Omental fat pad (tissue), 3 donors: ENCODE measurements at regions not wholly inside any gene's neighbourhood (a gene's known extent, or its start where the extent isn't known, plus 50 kb on each side); places are given as distances from the start of the nearest gene placed in this dataset.

ENCODE experiments used
- ATAC-seq: fragments of 150-250 bp; one replicate; pipeline ENCODE4 v1.9.1; 2016; ENCODE audit warnings: mild to moderate bottlenecking, moderate library complexity; ENCODE audit not compliant: low FRiP score
- DNase-seq: peaks from one replicate; pipeline ENCODE4 v3.0.0-alpha.2; 2019; ENCODE audit warnings: low spot score
- TF ChIP-seq, protein P1 (sequence below), 3 donors: fragments of 450-650 bp; IDR thresholded peaks; one replicate each; pipeline ENCODE4 v1.5.1; 2016 to 2017; ENCODE audit warnings: antibody characterized with exemption in 3 of 3, mild to moderate bottlenecking in 3 of 3, moderate library complexity in 2 of 3

DNA sequence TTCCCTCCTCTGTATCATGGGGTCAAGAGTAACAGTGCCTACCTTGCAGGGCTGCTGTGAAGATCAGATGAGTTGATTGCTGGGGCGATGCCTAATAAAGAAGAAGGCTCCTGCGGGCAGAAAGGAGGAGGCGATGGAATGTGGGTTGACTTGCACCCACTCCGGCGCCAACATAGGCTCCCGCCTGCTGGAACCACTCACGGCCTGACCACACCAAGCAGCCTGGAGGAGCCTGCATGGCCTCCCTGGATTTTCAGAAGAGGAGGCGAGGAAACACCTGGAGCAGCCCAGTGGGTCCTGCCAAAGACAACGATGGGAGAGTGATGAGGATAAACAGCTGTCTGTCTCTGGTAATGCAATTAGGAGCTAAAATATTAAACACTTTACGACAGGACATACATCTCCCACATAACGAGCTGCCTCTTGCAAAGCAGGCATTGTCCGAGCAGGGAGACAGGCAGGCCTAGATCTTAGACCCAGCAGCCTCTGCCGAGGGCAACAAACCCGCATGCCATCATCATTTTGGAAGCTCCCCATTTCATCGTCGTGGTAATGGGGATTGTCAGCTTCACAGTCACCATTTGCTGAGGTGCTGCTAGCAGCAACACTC, 302.9 kb upstream of the ZMIZ1 start:
- no peak for ATAC-seq
- DNase-seq: peak; percentile 12
- TF ChIP-seq, protein P1, sequence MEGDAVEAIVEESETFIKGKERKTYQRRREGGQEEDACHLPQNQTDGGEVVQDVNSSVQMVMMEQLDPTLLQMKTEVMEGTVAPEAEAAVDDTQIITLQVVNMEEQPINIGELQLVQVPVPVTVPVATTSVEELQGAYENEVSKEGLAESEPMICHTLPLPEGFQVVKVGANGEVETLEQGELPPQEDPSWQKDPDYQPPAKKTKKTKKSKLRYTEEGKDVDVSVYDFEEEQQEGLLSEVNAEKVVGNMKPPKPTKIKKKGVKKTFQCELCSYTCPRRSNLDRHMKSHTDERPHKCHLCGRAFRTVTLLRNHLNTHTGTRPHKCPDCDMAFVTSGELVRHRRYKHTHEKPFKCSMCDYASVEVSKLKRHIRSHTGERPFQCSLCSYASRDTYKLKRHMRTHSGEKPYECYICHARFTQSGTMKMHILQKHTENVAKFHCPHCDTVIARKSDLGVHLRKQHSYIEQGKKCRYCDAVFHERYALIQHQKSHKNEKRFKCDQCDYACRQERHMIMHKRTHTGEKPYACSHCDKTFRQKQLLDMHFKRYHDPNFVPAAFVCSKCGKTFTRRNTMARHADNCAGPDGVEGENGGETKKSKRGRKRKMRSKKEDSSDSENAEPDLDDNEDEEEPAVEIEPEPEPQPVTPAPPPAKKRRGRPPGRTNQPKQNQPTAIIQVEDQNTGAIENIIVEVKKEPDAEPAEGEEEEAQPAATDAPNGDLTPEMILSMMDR (IDR thresholded peaks at IDR 0.05): no peak

DNA sequence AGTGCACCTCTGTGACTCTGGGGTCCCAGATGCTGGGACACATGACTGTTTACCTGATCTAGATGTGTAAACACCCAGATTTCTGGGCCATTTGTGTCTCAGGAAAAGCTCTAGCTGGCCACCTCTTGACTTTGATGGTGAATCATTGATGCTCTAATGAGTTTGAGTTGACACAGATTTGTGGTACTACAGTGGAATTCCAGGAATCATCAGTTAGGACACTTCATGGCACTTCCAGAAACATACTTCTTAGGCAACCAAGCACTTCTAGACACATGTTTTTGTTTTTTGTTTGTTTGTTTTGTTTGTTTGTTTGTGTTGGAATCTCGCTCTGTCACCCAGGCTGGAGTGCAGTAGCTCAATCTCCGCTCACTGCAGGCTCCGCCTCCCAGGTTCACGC, 302.2 kb upstream of the ZMIZ1 start:
- no peak for DNase-seq
- TF ChIP-seq, protein P1 (IDR thresholded peaks at IDR 0.05): no peak

DNA sequence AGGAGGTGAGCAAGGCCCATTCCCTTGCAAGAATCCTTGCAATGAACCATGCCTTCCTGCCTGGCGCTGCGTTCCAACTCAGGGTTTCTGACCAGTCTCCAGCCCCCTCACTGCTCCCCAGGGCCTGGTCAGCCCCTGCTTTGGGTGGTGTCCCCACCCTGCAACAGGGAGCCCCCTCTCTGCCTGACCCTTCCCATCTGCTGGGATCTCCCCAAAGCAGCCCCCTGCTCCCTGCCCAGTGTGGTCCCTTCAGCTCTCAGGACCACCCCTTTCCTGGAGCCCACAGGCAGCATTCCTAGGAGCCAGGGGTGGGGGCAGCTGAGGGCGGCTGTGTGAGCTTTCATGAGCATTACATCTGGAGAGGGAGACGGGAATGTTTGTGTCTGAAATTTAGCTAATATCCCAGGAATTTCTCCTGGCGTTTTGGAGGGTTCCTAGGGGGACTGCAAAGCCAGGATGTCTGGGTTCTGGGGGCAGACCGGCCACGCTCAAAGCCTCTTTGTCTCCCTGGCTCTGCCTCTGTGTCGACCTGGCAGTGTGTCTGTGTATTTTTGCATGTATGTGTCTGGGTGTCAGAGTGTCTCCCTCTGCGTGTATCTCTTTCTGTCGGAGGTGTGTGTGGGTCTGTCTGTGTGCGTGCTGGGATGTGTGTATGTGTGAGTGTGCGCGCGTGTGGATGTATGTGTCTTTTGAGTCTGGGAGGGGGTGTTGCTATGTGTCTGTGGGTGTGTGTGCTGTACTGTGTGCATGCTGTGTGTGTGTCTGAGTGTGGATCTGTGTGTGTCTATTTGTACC, 300.5 kb upstream of the ZMIZ1 start:
- DNase-seq (peak; percentile 18), ATAC-seq (no peak)
- TF ChIP-seq, protein P1 (IDR thresholded peaks at IDR 0.05): no peak

More for the DNA sequence above, 302.2 kb upstream of the ZMIZ1 start:
- ATAC-seq: no peak

DNA sequence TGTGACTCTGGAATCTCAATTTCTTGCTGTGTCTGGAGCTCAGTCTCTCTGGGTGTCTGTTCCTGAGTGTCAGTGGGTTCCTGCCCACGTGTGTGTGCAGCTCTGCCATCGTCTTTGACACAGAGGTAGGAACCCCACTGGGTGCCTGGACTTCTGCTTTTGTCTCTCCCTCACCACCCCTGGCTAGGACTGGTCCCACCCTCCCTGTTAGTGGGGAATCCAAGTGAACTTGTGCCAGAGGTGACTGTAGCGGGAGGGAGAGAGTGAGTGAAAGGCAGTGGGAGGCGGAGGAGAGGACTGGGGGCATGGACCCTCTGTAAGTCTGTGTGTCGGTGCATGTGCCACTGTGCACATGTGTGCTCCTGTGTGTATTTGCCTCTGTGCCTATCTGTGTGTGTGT, 299.9 kb upstream of the ZMIZ1 start:
- ATAC-seq: no peak
- DNase-seq: no peak

DNA sequence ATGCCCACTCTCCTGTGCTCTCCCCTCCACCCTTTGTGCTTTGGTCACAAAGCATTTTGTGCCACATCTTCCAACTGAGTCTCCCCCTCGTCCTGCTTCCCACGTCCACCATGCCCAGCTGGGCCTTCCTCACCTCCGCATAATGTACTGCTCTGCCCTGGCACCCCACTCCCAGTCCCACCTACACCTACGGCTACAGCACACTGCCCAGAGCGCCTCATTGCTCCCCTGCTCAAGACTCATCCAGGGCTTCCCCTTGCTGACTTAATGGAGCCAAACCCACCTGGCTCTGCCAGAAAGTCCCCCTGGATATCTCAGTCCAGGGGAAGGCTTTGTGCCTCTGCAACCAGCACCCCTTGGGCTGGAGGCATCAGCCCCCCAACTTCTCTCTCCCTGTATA, 299.2 kb upstream of the ZMIZ1 start:
- ATAC-seq (no peak), DNase-seq (no peak)
- TF ChIP-seq, protein P1 (IDR thresholded peaks at IDR 0.05): no peak

More for the DNA sequence above, 299.9 kb upstream of the ZMIZ1 start:
- TF ChIP-seq, protein P1 (IDR thresholded peaks at IDR 0.05): no peak

DNA sequence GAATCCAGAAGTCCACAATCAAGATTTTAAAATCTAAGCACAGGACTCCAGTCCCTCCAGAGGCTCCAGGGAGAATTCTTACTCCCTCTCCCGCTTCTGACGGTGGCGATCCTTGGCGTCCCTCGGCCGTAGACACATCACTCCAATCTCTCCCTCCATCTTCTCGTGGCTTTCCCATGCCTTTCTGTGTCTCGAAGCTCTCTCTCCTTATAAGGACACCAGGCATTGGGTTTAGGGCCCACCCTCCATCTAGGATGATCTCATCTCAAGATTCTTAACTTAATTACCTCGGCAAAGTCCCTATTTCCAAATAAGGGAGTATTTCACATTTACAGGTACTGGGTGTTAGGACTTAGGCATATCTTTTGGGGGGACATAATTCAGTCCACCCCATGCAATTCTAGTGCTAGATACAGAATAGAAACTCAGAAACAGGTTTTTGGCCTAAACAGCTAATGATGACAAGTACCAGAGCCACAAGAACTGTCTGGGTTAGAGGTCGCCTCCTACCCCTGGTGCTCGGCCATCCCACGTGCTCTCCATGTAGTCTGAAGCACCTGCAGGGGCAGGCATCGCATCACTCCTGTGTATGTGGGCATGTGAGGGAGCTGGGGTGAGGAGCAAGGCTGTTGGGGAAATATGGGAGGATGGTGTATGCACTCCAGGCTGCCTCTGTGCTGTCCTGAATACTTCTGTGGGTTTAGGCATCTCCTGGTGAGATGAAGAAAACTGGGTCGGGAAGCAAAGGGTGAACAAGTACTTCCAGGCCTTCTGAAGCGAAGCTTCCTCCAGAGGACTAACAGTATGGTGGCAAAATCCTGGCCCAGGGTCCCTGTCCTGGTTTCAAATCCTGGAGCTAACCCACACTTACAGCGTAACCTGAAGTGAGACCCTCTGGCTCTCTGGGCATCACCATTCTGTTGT, 298.3 kb upstream of the ZMIZ1 start:
- no peak for ATAC-seq
- no peak for DNase-seq
- TF ChIP-seq, protein P1 (IDR thresholded peaks at IDR 0.05): no peak
